Middle frontal gyrus (tissue), 1 donor: ENCODE measurements at regions not wholly inside any gene's neighbourhood (a gene's known extent, or its start where the extent isn't known, plus 50 kb on each side); places are given as distances from the start of the nearest gene placed in this dataset.
"Not testable (repeated sequence)": the region's sequence is repeated elsewhere in the genome, so short reads cannot be mapped to it uniquely, and the experiment has no call there.

Source experiments
- DNase-seq: peaks from one replicate; pipeline ENCODE4 v3.0.0-alpha.2; 2015; ENCODE audit warnings: low spot score; ENCODE audit errors: extremely low spot score

- DNase-seq = no peak
Observed at GRCh38 chr13:55816976-55817601, 1323.6 kb upstream of the PRR20A start.

GRCh38 chr13:55820817-55821216 lies 1319.9 kb upstream of the PRR20A start:
- DNase-seq = no peak

- no peak for DNase-seq
Observed at GRCh38 chr13:55869648-55870047, 1271.1 kb upstream of the PRR20A start.

- no peak for DNase-seq
Observed at GRCh38 chr13:55887561-55887960, 1253.2 kb upstream of the PRR20A start.

GRCh38 chr13:55893540-55893939 lies 1247.2 kb upstream of the PRR20A start:
- DNase-seq = peak; percentile 44

- DNase-seq = no peak
Observed at GRCh38 chr13:55937180-55937579, 1203.5 kb upstream of the PRR20A start.

- no peak for DNase-seq
Observed at GRCh38 chr13:55948175-55948574, 1192.5 kb upstream of the PRR20A start.

GRCh38 chr13:55963934-55964333 lies 1176.8 kb upstream of the PRR20A start:
- DNase-seq = no peak

GRCh38 chr13:55967055-55967454 lies 1173.7 kb upstream of the PRR20A start:
- no peak for DNase-seq

- no peak for DNase-seq
Observed at GRCh38 chr13:55977436-55977835, 1163.3 kb upstream of the PRR20A start.

GRCh38 chr13:55981381-55981780 lies 1159.3 kb upstream of the PRR20A start:
- no peak for DNase-seq

- DNase-seq = not testable (repeated sequence)
Observed at GRCh38 chr13:55984026-55984425, 1156.7 kb upstream of the PRR20A start.

- DNase-seq = no peak
Observed at GRCh38 chr13:55990631-55991030, 1150.1 kb upstream of the PRR20A start.

GRCh38 chr13:55991666-55992065 lies 1149.1 kb upstream of the PRR20A start:
- no peak for DNase-seq

GRCh38 chr13:55992145-55992544 lies 1148.6 kb upstream of the PRR20A start:
- no peak for DNase-seq

GRCh38 chr13:55999709-56000108 lies 1141.0 kb upstream of the PRR20A start:
- no peak for DNase-seq

- no peak for DNase-seq
Observed at GRCh38 chr13:56009418-56009817, 1131.3 kb upstream of the PRR20A start.

- no peak for DNase-seq
Observed at GRCh38 chr13:56012644-56013043, 1128.1 kb upstream of the PRR20A start.

GRCh38 chr13:56015919-56016318 lies 1124.8 kb upstream of the PRR20A start:
- DNase-seq = no peak

GRCh38 chr13:56019606-56020005 lies 1121.1 kb upstream of the PRR20A start:
- no peak for DNase-seq

GRCh38 chr13:56020425-56020824 lies 1120.3 kb upstream of the PRR20A start:
- no peak for DNase-seq

GRCh38 chr13:56039992-56040391 lies 1100.7 kb upstream of the PRR20A start:
- no peak for DNase-seq

GRCh38 chr13:56066321-56066720 lies 1074.4 kb upstream of the PRR20A start:
- no peak for DNase-seq

- DNase-seq = peak; percentile 7
Observed at GRCh38 chr13:56102641-56103040, 1038.1 kb upstream of the PRR20A start.
